ENCODE measurements at regions not wholly inside any gene's neighbourhood (a gene's known extent, or its start where the extent isn't known, plus 50 kb on each side); places are given as distances from the start of the nearest gene placed in this dataset.

DNA sequence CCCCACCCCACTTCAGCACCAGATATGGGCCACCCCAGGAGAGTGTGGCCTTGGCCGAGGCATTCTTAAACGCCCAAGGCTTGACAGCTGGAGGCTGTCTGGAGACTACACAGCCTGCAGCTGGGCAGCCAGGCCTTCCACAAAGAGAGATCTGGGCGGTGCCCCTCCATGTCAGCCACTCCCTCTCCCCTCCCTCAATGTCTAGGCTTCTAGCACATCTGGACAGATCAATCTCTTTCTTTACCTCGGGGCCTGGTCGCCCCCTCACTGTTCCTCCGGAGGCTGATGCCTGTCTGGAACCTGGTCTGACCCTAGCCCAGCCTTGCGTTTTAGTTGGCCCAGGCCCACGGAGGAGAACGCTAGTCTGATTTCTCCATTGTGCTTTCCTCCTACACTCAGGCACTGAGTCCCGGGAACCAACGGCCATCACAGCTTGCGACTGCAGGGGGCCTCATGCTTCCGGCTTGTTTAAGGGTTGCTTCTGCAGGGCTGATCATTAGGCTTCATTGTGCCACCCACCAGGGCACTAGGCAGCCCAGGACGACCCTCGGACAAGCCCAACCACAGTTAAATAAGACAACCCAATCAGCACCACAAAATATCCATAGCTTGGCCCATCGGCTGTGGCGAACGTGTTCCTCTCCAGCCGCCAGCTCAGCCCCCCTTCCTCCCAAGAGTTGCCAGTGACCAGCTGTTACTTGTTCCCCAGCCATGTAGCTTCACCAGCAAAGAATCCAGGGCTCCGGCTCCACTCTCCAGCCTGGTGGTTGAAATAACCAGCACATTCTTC lies 200.6 kb downstream of the BCOR start:
- no peaks in the 10 kb centered on the region for H3F3A ChIP-seq (ENCODE audit: control insufficient read depth, insufficient read depth)
- H3K27ac ChIP-seq (ENCODE audit: low read depth, low read length): no peak overlapping the region
- no peaks in the 10 kb centered on the region for H3K9me2 ChIP-seq (replicated peaks; ENCODE audit: control insufficient read depth, low read length)
- H3K36me3 ChIP-seq (ENCODE audit: control insufficient read depth, low read length): no peaks in the 10 kb centered on the region
- TF ChIP-seq, protein P1, sequence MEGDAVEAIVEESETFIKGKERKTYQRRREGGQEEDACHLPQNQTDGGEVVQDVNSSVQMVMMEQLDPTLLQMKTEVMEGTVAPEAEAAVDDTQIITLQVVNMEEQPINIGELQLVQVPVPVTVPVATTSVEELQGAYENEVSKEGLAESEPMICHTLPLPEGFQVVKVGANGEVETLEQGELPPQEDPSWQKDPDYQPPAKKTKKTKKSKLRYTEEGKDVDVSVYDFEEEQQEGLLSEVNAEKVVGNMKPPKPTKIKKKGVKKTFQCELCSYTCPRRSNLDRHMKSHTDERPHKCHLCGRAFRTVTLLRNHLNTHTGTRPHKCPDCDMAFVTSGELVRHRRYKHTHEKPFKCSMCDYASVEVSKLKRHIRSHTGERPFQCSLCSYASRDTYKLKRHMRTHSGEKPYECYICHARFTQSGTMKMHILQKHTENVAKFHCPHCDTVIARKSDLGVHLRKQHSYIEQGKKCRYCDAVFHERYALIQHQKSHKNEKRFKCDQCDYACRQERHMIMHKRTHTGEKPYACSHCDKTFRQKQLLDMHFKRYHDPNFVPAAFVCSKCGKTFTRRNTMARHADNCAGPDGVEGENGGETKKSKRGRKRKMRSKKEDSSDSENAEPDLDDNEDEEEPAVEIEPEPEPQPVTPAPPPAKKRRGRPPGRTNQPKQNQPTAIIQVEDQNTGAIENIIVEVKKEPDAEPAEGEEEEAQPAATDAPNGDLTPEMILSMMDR (IDR thresholded peaks at IDR 0.05; ENCODE audit: low read depth, low read length, poor library complexity, severe bottlenecking): no peak
- TF ChIP-seq EZH2phosphoT487 (IDR thresholded peaks at IDR 0.05; ENCODE audit: borderline replicate concordance, low read length): no peak
- H3K4me3 ChIP-seq (ENCODE audit: low read length): no peak overlapping the region
- H3K27me3 ChIP-seq (ENCODE audit: control insufficient read depth, low read length): no peaks in the 10 kb centered on the region
- H3K4me2 ChIP-seq (ENCODE audit: low read length): no peak overlapping the region
- H3K9me3 ChIP-seq (ENCODE audit: control insufficient read depth, insufficient read depth, low read length): no peaks in the 10 kb centered on the region
- H3K4me1 ChIP-seq (ENCODE audit: control insufficient read depth, low read length): no peaks in the 10 kb centered on the region; the same call in 1 of the 2 replicates
- H4K20me1 ChIP-seq (ENCODE audit: control insufficient read depth, insufficient read depth, low read depth, low read length): no peaks in the 10 kb centered on the region
- H3K79me2 ChIP-seq (ENCODE audit: control insufficient read depth, low read length): no peaks in the 10 kb centered on the region

DNA sequence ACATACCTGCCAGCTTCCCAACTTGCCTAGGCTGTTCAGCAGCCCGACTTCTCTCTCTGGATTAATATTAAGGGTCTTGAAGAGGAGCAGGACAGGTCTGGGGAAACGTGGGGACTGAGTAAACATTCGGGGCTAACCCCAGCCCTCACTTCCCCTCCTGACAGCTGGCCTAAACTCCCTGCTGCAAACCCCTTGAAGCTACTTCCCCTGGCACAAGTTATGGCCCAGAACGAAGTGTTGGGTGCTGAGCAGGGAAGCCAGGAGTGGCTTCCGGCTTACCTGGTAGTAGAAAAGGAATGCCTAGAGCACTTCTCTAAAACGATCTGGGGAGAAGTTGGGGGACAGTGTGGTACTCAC lies 200.0 kb downstream of the BCOR start:
- no peak overlapping the region for H3K27ac ChIP-seq (ENCODE audit: low read depth, low read length)
- no peaks in the 10 kb centered on the region for H3K9me3 ChIP-seq (ENCODE audit: control insufficient read depth, insufficient read depth, low read length)
- no peaks in the 10 kb centered on the region for H3F3A ChIP-seq (ENCODE audit: control insufficient read depth, insufficient read depth)
- TF ChIP-seq EZH2phosphoT487 (IDR thresholded peaks at IDR 0.05; ENCODE audit: borderline replicate concordance, low read length): no peak
- TF ChIP-seq, protein P1 (IDR thresholded peaks at IDR 0.05; ENCODE audit: low read depth, low read length, poor library complexity, severe bottlenecking): no peak
- no peaks in the 10 kb centered on the region for H3K36me3 ChIP-seq (ENCODE audit: control insufficient read depth, low read length)
- no peaks in the 10 kb centered on the region for H3K27me3 ChIP-seq (ENCODE audit: control insufficient read depth, low read length)
- no peaks in the 10 kb centered on the region for H3K9me2 ChIP-seq (replicated peaks; ENCODE audit: control insufficient read depth, low read length)
- H3K79me2 ChIP-seq (ENCODE audit: control insufficient read depth, low read length): no peaks in the 10 kb centered on the region
- no peak overlapping the region for H3K4me3 ChIP-seq (ENCODE audit: low read length)
- H4K20me1 ChIP-seq (ENCODE audit: control insufficient read depth, insufficient read depth, low read depth, low read length): no peaks in the 10 kb centered on the region
- no peak overlapping the region for H3K4me2 ChIP-seq (ENCODE audit: low read length)
- H3K4me1 ChIP-seq (ENCODE audit: control insufficient read depth, low read length): no peaks in the 10 kb centered on the region; the same call in 1 of the 2 replicates

DNA sequence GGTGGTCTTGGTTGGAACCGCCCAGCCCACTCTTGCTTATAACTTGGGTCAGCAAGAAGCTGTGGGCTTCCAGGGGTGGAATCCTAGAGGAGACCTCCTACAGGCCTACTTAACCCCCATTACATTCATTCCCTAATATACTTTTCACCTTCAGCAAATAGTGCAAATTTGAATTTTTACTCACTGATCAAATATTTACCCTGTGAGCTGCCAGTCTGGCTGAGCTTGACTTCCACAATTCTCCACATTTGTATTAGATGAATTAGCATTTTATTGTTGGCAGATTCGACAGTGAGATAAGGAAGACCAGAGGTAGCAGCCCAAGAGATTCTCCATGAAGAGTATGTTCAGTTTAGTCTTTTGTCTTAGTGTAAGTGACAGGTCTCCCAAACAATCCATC lies 199.6 kb downstream of the BCOR start:
- Histone ChIP-seq H3K27me3 (ENCODE audit: control insufficient read depth, low read length) (no peaks in the 10 kb centered on the region), H3F3A (ENCODE audit: control insufficient read depth, insufficient read depth) (no peaks in the 10 kb centered on the region), H3K9me3 (ENCODE audit: control insufficient read depth, insufficient read depth, low read length) (no peaks in the 10 kb centered on the region), H3K27ac (ENCODE audit: low read depth, low read length) (no peak overlapping the region), H3K4me1 (ENCODE audit: control insufficient read depth, low read length) (no peaks in the 10 kb centered on the region; the same call in 1 of the 2 replicates), H3K9me2 (replicated peaks; ENCODE audit: control insufficient read depth, low read length) (no peaks in the 10 kb centered on the region), H3K4me3 (ENCODE audit: low read length) (no peak overlapping the region), H4K20me1 (ENCODE audit: control insufficient read depth, insufficient read depth, low read depth, low read length) (no peaks in the 10 kb centered on the region), H3K79me2 (ENCODE audit: control insufficient read depth, low read length) (no peaks in the 10 kb centered on the region), H3K4me2 (ENCODE audit: low read length) (no peak overlapping the region), H3K36me3 (ENCODE audit: control insufficient read depth, low read length) (no peaks in the 10 kb centered on the region)
- no peak for TF ChIP-seq EZH2phosphoT487 (IDR thresholded peaks at IDR 0.05; ENCODE audit: borderline replicate concordance, low read length)
- TF ChIP-seq, protein P1 (IDR thresholded peaks at IDR 0.05; ENCODE audit: low read depth, low read length, poor library complexity, severe bottlenecking): no peak

All from DOHH2 (cell line).